Peyer's patch (tissue), 4 donors: ENCODE measurements at regions not wholly inside any gene's neighbourhood (a gene's known extent, or its start where the extent isn't known, plus 50 kb on each side); places are given as distances from the start of the nearest gene placed in this dataset.

Experiments used
- POLR2A ChIP-seq, 2 donors: fragments of 450-650 bp; IDR thresholded peaks; one replicate each; pipeline ENCODE4 v1.5.1; 2017; ENCODE audit warnings: antibody characterized with exemption in 2 of 2, mild to moderate bottlenecking in 2 of 2, moderate library complexity in 2 of 2
- TF ChIP-seq, protein P1 (sequence below), 6 experiments: fragments of 450-650 bp in 4 of 6; fragments of 200-600 bp in 2 of 6; sonication (generic) in 1 of 6; IDR thresholded peaks; one replicate each; pipeline ENCODE4 v1.5.1; 2017 to 2019; ENCODE audit warnings: antibody characterized with exemption in 6 of 6, mild to moderate bottlenecking in 3 of 6, moderate library complexity in 1 of 6

DNA sequence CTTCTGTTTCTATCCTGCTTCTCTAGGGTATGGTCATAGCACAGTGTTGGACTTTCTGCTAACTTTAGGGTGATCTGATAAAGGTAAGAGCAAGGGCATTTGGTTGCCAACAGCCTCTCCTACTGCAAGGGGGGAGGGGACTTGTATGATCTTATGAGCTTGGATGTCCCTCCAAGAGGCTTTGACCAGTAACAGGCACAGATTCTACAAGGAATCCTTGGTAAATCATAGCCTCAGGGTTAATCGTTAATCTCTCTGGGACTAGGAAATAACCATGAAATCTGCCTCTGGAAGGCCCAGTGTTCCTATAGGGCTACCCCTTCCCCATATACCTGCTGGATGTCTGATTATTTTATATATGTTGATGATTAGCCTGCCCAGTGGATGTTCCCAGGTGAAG, 134.8 kb upstream of the TNFSF4 start:
- TF ChIP-seq, protein P1, sequence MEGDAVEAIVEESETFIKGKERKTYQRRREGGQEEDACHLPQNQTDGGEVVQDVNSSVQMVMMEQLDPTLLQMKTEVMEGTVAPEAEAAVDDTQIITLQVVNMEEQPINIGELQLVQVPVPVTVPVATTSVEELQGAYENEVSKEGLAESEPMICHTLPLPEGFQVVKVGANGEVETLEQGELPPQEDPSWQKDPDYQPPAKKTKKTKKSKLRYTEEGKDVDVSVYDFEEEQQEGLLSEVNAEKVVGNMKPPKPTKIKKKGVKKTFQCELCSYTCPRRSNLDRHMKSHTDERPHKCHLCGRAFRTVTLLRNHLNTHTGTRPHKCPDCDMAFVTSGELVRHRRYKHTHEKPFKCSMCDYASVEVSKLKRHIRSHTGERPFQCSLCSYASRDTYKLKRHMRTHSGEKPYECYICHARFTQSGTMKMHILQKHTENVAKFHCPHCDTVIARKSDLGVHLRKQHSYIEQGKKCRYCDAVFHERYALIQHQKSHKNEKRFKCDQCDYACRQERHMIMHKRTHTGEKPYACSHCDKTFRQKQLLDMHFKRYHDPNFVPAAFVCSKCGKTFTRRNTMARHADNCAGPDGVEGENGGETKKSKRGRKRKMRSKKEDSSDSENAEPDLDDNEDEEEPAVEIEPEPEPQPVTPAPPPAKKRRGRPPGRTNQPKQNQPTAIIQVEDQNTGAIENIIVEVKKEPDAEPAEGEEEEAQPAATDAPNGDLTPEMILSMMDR (IDR thresholded peaks at IDR 0.05), result no peak
- TF ChIP-seq POLR2A (IDR thresholded peaks at IDR 0.05), result no peak
